H9 (cell line): ENCODE measurements at regions not wholly inside any gene's neighbourhood (a gene's known extent, or its start where the extent isn't known, plus 50 kb on each side); places are given as distances from the start of the nearest gene placed in this dataset.

Source experiments
- DNase-seq: peaks from one replicate; pipeline ENCODE4 v3.0.0-alpha.2; 2017
- H2AFZ ChIP-seq: one replicate; pipeline ENCODE4 v1.6.1; 2013; ENCODE audit warnings: mild to moderate bottlenecking, low read length, control low read depth, moderate library complexity
- H2AK5ac ChIP-seq: 2 replicates; pipeline ENCODE4 v1.6.1; 2013; ENCODE audit warnings: low read length, control low read depth, mixed read lengths; ENCODE audit not compliant: insufficient read length
- H2BK120ac ChIP-seq: one replicate; pipeline ENCODE4 v1.6.1; 2013; ENCODE audit warnings: low read depth, mild to moderate bottlenecking, low read length, control low read depth, inconsistent platforms; ENCODE audit not compliant: poor library complexity, severe bottlenecking
- H2BK12ac ChIP-seq: 2 replicates; pipeline ENCODE4 v1.6.1; 2013; ENCODE audit warnings: low read length, control low read depth, mixed read lengths, low read depth; ENCODE audit not compliant: insufficient read length
- H2BK15ac ChIP-seq: 2 replicates; pipeline ENCODE4 v1.6.1; 2013; ENCODE audit warnings: low read depth, low read length, control low read depth
- H2BK20ac ChIP-seq: one replicate; pipeline ENCODE4 v1.6.1; 2013; ENCODE audit warnings: low read depth, mild to moderate bottlenecking, low read length, control low read depth, inconsistent platforms; ENCODE audit not compliant: poor library complexity, severe bottlenecking
- H2BK5ac ChIP-seq: 2 replicates; pipeline ENCODE4 v1.6.1; 2013; ENCODE audit warnings: low read length, control low read depth, mixed read lengths; ENCODE audit not compliant: insufficient read length
- H3K14ac ChIP-seq: 2 replicates; pipeline ENCODE4 v1.6.1; 2013; ENCODE audit warnings: low read length, control low read depth; ENCODE audit not compliant: insufficient read depth
- H3K18ac ChIP-seq: 2 replicates; pipeline ENCODE4 v1.6.1; 2013; ENCODE audit warnings: low read depth, mild to moderate bottlenecking, mixed read lengths, low read length, control low read depth; ENCODE audit not compliant: insufficient read length
- H3K23ac ChIP-seq: 2 replicates; pipeline ENCODE4 v1.6.1; 2013; ENCODE audit warnings: low read length, control low read depth, mixed read lengths, low read depth; ENCODE audit not compliant: insufficient read length
- H3K23me2 ChIP-seq: 2 replicates; pipeline ENCODE4 v1.6.1; 2013; ENCODE audit warnings: low read depth, mild to moderate bottlenecking, mixed read lengths, low read length, control low read depth; ENCODE audit not compliant: insufficient read length, poor library complexity, severe bottlenecking
- H3K27ac ChIP-seq: 2 replicates; pipeline ENCODE4 v1.5.1; 2013; ENCODE audit warnings: low read length, control low read depth, mixed read lengths, low read depth; ENCODE audit not compliant: insufficient read length
- H3K27me3 ChIP-seq: 2 replicates; pipeline ENCODE4 v1.6.1; 2013; ENCODE audit warnings: low read length, control low read depth, inconsistent platforms; ENCODE audit not compliant: insufficient read depth
- H3K4ac ChIP-seq: 2 replicates; pipeline ENCODE4 v1.6.1; 2013; ENCODE audit warnings: low read depth, mild to moderate bottlenecking, control low read depth, inconsistent platforms, low read length, moderate library complexity
- H3K4me1 ChIP-seq: 2 replicates; pipeline ENCODE4 v1.6.1; 2013; ENCODE audit warnings: low read length, control low read depth, inconsistent platforms; ENCODE audit not compliant: insufficient read depth
- H3K4me2 ChIP-seq: 2 replicates; pipeline ENCODE4 v1.6.1; 2013; ENCODE audit warnings: low read length, control low read depth, mixed read lengths; ENCODE audit not compliant: insufficient read length, insufficient read depth
- H3K56ac ChIP-seq: 2 replicates; pipeline ENCODE4 v1.6.1; 2013; ENCODE audit warnings: low read depth, mild to moderate bottlenecking, mixed read lengths, low read length, control low read depth; ENCODE audit not compliant: insufficient read length
- H3K79me1 ChIP-seq: 2 replicates; pipeline ENCODE4 v1.6.1; 2013; ENCODE audit warnings: low read depth, mild to moderate bottlenecking, moderate library complexity, low read length, control low read depth, inconsistent platforms; ENCODE audit not compliant: insufficient read depth, poor library complexity, severe bottlenecking
- H3K79me2 ChIP-seq: 2 replicates; pipeline ENCODE4 v1.6.1; 2013; ENCODE audit warnings: low read length, control low read depth, inconsistent platforms; ENCODE audit not compliant: insufficient read depth
- H3K9ac ChIP-seq: 2 replicates; pipeline ENCODE4 v1.6.1; 2013; ENCODE audit warnings: low read length, control low read depth, mixed read lengths; ENCODE audit not compliant: insufficient read length; ENCODE audit errors: extremely low read depth
- H3K9me3 ChIP-seq: one replicate; pipeline ENCODE4 v1.6.1; 2013; ENCODE audit warnings: low read depth, low read length, inconsistent platforms; ENCODE audit not compliant: control insufficient read depth
- H3T11ph ChIP-seq: one replicate; pipeline ENCODE4 v1.6.1; 2013; ENCODE audit warnings: mild to moderate bottlenecking, low read length, control low read depth, inconsistent platforms
- H4K20me1 ChIP-seq: one replicate; pipeline ENCODE4 v1.6.1; 2013; ENCODE audit not compliant: control insufficient read depth, insufficient read length, insufficient read depth
- H4K5ac ChIP-seq: 2 replicates; pipeline ENCODE4 v1.6.1; 2013; ENCODE audit warnings: low read depth, mild to moderate bottlenecking, mixed read lengths, low read length, control low read depth; ENCODE audit not compliant: insufficient read length
- H4K8ac ChIP-seq: replicated peaks from 2 replicates; pipeline ENCODE4 v1.6.1; 2013; ENCODE audit warnings: low read length, control low read depth, mixed read lengths, low read depth; ENCODE audit not compliant: insufficient read length
- H4K91ac ChIP-seq: 2 replicates; pipeline ENCODE4 v1.6.1; 2013; ENCODE audit warnings: low read depth, mild to moderate bottlenecking, moderate library complexity, mixed read lengths, low read length, control low read depth; ENCODE audit not compliant: insufficient read length
- H3K27ac Mint-ChIP-seq, 3 experiments: 2 replicates in 2 of 3; 3 replicates in 1 of 3; pipeline ENCODE4 v1.8.0; 2020 to 2021; ENCODE audit warnings: mixed read lengths in 3 of 3, mild to moderate bottlenecking in 1 of 3, moderate library complexity in 1 of 3
- H3K27me3 Mint-ChIP-seq: 2 replicates; pipeline ENCODE4 v1.8.0; 2021; ENCODE audit warnings: low read depth, mild to moderate bottlenecking, moderate library complexity, mixed read lengths
- H3K36me3 Mint-ChIP-seq, 3 experiments: 2 replicates in 2 of 3; 3 replicates in 1 of 3; pipeline ENCODE4 v1.8.0; 2020 to 2021; ENCODE audit warnings: low read depth in 3 of 3, mixed read lengths in 3 of 3; ENCODE audit not compliant: insufficient read depth in 1 of 3
- H3K4me1 Mint-ChIP-seq, 2 experiments: 2 replicates each; pipeline ENCODE4 v1.8.0; 2020; ENCODE audit warnings: mixed read lengths in 2 of 2
- H3K4me3 Mint-ChIP-seq, 2 experiments: 2 replicates in 1 of 2; 3 replicates in 1 of 2; pipeline ENCODE4 v1.8.0; 2020 to 2021; ENCODE audit warnings: mild to moderate bottlenecking in 2 of 2, mixed read lengths in 2 of 2, moderate library complexity in 1 of 2
- H3K9me3 Mint-ChIP-seq, 2 experiments: 2 replicates in 1 of 2; 3 replicates in 1 of 2; pipeline ENCODE4 v1.8.0; 2020; ENCODE audit warnings: mild to moderate bottlenecking in 2 of 2, mixed read lengths in 2 of 2, moderate library complexity in 1 of 2
- WGBS: extraction: QIAGEN DNeasy Blood & Tissue Kit; methylation state at CpG from one replicate; pipeline ENCODE4 v1.1.7; 2013; ENCODE audit warnings: missing lambda C conversion rate, low lambda C conversion rate, mixed read lengths; ENCODE audit not compliant: insufficient read length; ENCODE audit errors: extremely low coverage; 5-methylcytosine and 5-hydroxymethylcytosine counted together
- TF ChIP-seq, protein P1 (sequence below): fragments of 200-600 bp; sonication (generic); conservative IDR thresholded peaks from 3 replicates; pipeline ENCODE4 v1.8.0; 2021; ENCODE audit warnings: antibody characterized with exemption, mild to moderate bottlenecking

DNA sequence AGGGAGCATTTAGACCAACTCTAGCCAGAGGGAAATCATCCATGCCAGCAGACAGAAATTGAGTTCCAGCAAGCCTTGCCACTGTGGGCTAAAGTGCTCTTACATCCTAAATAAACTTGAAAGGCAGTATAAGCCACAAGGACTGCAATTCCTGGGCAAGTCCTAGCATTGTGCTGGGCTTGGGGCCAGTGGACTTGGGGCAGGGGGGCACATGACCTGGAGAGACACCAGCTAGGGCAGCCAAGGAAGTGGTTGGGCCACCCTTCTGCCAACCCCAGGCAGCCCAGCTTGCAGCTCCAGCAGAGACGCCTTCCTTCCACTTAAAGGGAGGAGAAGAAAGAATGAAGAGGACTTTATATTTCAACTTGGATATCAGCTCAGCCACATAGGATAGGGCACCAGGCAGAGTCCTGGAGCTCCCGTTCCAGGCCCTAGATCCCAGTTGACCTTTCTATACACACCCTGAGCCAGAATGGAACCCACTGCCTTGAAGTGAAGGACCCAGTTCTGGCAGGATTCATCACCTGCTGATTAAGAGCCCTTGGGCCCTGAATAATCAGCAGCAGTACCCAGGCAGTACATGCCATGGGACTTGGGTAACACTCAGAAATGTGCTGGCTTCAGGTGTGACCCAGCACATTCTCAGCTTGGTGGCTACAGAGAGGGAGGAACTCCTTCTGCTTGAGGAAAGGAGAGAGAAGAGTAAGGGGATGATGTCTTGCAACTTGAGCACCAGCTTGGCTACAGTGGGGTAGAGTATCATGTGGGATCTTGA lies 153.0 kb downstream of the GNAI1 start:
- no peak overlapping the region for H3K23ac ChIP-seq
- no peak overlapping the region for H2AK5ac ChIP-seq
- no peak overlapping the region for H3K4ac ChIP-seq
- no peaks in the 10 kb centered on the region for H3K27me3 ChIP-seq
- H2BK5ac ChIP-seq = no peak overlapping the region
- no peak overlapping the region for H2BK20ac ChIP-seq
- no peak overlapping the region for H3K9ac ChIP-seq
- H3K27ac ChIP-seq = no peak overlapping the region
- H2BK120ac ChIP-seq = no peak overlapping the region
- Mint-ChIP-seq H3K27me3 (no peaks in the 10 kb centered on the region; the same call in 1 of the 2 replicates), H3K4me1 (no peaks in the 10 kb centered on the region; a peak in 1 of 4 replicates), H3K27ac (no peak overlapping the region; a peak in 1 of 7 replicates), H3K4me3 (no peak overlapping the region), H3K9me3 (no peaks in the 10 kb centered on the region; a peak in 1 of 5 replicates), H3K36me3 (no peaks in the 10 kb centered on the region)
- H3K23me2 ChIP-seq = no peaks in the 10 kb centered on the region
- H4K8ac ChIP-seq = no peak overlapping the region
- H4K20me1 ChIP-seq = no peaks in the 10 kb centered on the region
- TF ChIP-seq, protein P1, sequence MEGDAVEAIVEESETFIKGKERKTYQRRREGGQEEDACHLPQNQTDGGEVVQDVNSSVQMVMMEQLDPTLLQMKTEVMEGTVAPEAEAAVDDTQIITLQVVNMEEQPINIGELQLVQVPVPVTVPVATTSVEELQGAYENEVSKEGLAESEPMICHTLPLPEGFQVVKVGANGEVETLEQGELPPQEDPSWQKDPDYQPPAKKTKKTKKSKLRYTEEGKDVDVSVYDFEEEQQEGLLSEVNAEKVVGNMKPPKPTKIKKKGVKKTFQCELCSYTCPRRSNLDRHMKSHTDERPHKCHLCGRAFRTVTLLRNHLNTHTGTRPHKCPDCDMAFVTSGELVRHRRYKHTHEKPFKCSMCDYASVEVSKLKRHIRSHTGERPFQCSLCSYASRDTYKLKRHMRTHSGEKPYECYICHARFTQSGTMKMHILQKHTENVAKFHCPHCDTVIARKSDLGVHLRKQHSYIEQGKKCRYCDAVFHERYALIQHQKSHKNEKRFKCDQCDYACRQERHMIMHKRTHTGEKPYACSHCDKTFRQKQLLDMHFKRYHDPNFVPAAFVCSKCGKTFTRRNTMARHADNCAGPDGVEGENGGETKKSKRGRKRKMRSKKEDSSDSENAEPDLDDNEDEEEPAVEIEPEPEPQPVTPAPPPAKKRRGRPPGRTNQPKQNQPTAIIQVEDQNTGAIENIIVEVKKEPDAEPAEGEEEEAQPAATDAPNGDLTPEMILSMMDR = no peak
- H3K14ac ChIP-seq = no peak overlapping the region
- WGBS = no CpG with 5 or more reads among the region's 2 CpGs
- H3K9me3 ChIP-seq = no peaks in the 10 kb centered on the region
- no peak overlapping the region for H4K5ac ChIP-seq
- no peak overlapping the region for H2BK15ac ChIP-seq
- no peaks in the 10 kb centered on the region for H3K4me1 ChIP-seq
- H2AFZ ChIP-seq = no peak overlapping the region
- H3T11ph ChIP-seq = no peak overlapping the region
- DNase-seq = no peak
- H3K79me2 ChIP-seq = no peaks in the 10 kb centered on the region
- no peak overlapping the region for H3K56ac ChIP-seq
- no peak overlapping the region for H3K4me2 ChIP-seq
- H3K18ac ChIP-seq = no peak overlapping the region
- no peak overlapping the region for H4K91ac ChIP-seq
- no peaks in the 10 kb centered on the region for H3K79me1 ChIP-seq
- no peak overlapping the region for H2BK12ac ChIP-seq
